HL-60 (cell line): ENCODE measurements at regions not wholly inside any gene's neighbourhood (a gene's known extent, or its start where the extent isn't known, plus 50 kb on each side); places are given as distances from the start of the nearest gene placed in this dataset.

Experiments
- GABPA ChIP-seq: IDR thresholded peaks from 2 replicates; pipeline ENCODE4 v1.6.1; 2012; ENCODE audit warnings: low read depth
- POLR2AphosphoS5 ChIP-seq: IDR thresholded peaks from 2 replicates; pipeline ENCODE4 v1.6.1; 2012; ENCODE audit warnings: low read depth

DNA sequence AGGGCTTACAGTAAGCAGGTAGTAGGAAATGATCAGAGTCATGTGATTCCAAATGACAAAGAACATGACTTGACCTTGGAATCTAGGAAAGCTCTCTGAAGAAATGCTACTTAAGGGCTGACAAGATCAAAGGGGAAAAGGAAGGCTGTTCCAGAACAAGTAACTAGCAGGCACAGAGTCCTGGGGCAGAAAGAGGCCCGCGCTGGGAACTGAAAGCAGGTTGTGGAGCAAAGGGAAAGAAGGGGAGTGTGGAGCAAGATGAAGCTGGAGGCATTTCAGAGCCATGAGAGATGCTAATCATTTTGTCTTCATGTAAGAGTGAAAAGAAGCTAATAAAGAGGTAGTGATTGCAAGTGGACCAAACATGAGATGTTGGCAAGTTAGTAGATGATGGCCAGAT lies 397.5 kb downstream of the DTWD2 start:
- TF ChIP-seq GABPA (no peak), POLR2AphosphoS5 (no peak)
